ENCODE measurements at regions not wholly inside any gene's neighbourhood (a gene's known extent, or its start where the extent isn't known, plus 50 kb on each side); places are given as distances from the start of the nearest gene placed in this dataset.

DNA sequence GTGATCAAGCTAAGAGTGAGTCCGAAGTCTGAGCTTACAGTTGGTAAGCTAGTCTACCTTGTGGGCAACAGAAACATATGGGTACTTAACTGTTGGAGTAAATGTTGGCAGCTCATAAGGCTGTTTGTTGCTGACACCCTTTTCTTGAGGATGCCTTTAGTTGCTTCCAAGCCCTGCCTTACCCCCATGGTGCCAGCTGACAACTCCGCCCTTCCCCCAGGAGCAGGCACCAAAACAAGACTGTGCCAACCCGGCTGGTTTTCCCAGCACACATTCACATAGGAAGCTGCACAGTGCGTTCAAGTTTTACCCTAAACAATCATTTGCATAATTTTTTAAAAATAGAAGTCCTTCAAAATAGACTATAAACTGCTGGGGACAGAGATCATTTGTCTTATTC lies 150.2 kb upstream of the LMO4 start:
- H3K27ac ChIP-seq (ENCODE audit: low read length), result no peak overlapping the region
- 87% methylated on average over 3 of the region's 4 CpGs for WGBS (ENCODE audit: insufficient coverage)
- DNase-seq, result no peak
- peaks cover 3% of the 10 kb centered on the region for H3K4me1 ChIP-seq (ENCODE audit: control insufficient read depth, insufficient read depth, low read length)
- H3K9me3 ChIP-seq (replicated peaks; ENCODE audit: control insufficient read depth, low read depth, low read length), result no peaks in the 10 kb centered on the region
- no peak overlapping the region for H3K4me3 ChIP-seq (ENCODE audit: low read length)
- no peaks in the 10 kb centered on the region for H3K27me3 ChIP-seq (ENCODE audit: control insufficient read depth, insufficient read depth, low read length)
- no peaks in the 10 kb centered on the region for H3K36me3 ChIP-seq (ENCODE audit: control insufficient read depth, insufficient read depth, low read length)

DNA sequence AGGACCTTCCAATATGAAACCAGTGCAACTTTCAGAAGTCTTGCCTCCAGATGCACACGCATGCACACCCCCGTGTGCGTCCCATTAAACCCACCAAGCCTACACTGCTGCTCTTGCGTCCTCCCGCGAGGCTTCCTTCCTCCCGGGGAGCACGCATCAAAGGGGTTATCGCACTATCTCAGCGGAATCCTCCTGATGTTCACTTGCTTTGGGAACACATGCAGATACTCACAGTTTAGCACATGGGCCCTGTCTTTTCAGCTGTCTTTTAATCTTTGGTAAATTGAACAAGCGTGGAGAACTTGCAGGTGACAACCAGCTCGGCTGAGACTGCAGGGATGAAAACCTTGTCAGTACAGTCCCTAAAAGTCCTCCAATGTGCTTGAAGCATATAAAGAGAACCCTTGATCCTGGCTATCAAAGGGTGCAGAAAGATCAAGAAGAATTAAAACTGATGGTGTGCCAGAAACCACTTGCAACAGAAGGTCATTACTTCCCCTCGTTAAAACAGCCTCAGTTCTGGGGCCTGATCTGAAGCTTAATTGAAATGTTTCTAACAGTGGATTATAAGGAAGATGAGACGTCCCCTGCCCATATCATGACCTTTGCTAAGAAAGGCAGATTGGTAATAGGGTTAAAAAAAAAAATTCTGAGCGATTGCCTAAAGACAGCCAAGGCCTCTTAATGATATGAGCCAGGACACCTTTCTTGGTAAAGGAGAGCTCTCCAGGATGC lies 149.4 kb upstream of the LMO4 start:
- DNase-seq, result no peak

DNA sequence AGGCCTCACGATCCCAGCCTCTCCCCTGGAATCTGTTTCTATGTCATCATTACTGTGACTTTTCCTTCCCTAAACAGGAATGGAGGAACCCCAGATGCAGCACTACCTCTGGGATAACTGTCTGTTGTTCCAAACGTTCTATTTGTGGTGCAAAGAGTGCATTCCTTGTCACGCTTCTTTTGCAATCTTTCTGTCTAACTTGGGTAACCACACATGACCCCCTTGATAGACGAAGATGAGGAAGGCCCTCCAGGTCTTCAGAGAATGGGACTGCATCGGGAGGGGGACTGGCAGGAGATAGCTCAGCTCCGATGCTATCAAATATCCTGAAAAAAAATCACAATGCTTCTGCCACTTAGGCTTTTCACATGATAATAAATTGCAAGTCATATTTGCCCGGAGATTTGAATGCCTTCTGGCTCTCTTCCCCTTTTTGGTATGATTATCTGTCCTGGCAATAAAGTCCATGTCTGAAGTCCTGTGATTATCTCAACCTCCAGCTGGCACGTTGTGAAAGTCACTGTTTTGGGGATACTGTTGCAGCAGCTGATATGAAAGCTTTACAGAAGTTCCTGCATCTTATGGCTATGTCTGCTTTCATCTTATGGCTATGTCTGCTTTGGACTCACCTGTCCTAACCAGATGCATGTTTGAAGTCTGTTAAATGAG lies 148.7 kb upstream of the LMO4 start:
- Histone ChIP-seq H3K4me3 (ENCODE audit: low read length) (no peak overlapping the region), H3K27me3 (ENCODE audit: control insufficient read depth, insufficient read depth, low read length) (no peaks in the 10 kb centered on the region), H3K4me1 (ENCODE audit: control insufficient read depth, insufficient read depth, low read length) (peaks cover 3% of the 10 kb centered on the region), H3K9me3 (replicated peaks; ENCODE audit: control insufficient read depth, low read depth, low read length) (no peaks in the 10 kb centered on the region), H3K36me3 (ENCODE audit: control insufficient read depth, insufficient read depth, low read length) (no peaks in the 10 kb centered on the region), H3K27ac (ENCODE audit: low read length) (no peak overlapping the region)
- WGBS (ENCODE audit: insufficient coverage), result 65% methylated on average over 4 of the region's 8 CpGs
- DNase-seq, result no peak

More for the DNA sequence above, 149.4 kb upstream of the LMO4 start:
- no peak overlapping the region for H3K27ac ChIP-seq (ENCODE audit: low read length)
- WGBS (ENCODE audit: insufficient coverage), result 76% methylated on average over 11 of the region's 15 CpGs
- H3K4me1 ChIP-seq (ENCODE audit: control insufficient read depth, insufficient read depth, low read length), result peaks cover 3% of the 10 kb centered on the region
- H3K36me3 ChIP-seq (ENCODE audit: control insufficient read depth, insufficient read depth, low read length), result no peaks in the 10 kb centered on the region
- no peak overlapping the region for H3K4me3 ChIP-seq (ENCODE audit: low read length)
- H3K9me3 ChIP-seq (replicated peaks; ENCODE audit: control insufficient read depth, low read depth, low read length), result no peaks in the 10 kb centered on the region
- no peaks in the 10 kb centered on the region for H3K27me3 ChIP-seq (ENCODE audit: control insufficient read depth, insufficient read depth, low read length)

DNA sequence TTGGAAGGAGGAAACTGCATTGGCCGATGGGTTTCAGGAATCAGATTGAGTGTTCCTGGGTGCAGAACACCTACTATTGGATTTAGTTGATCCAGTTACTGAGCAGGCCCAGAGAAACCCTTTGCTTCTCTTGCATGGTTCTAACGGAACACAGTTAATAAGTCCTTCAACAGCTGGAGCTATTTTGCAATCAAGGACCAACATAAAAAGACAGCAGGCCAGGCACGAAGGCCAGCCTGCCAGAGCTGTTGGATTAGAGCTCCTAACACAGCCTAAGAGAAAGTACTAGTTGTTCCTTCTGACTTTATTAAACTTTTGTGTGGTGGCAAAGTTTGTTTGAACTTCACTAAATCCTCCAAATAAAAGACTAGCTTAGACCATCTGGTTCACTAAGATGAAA lies 148.0 kb upstream of the LMO4 start:
- no peak overlapping the region for H3K27ac ChIP-seq (ENCODE audit: low read length)
- no peak for DNase-seq
- WGBS (ENCODE audit: insufficient coverage), result 75% methylated on average over 2 of the region's 3 CpGs
- H3K4me1 ChIP-seq (ENCODE audit: control insufficient read depth, insufficient read depth, low read length), result peaks cover 3% of the 10 kb centered on the region
- no peaks in the 10 kb centered on the region for H3K9me3 ChIP-seq (replicated peaks; ENCODE audit: control insufficient read depth, low read depth, low read length)
- no peaks in the 10 kb centered on the region for H3K36me3 ChIP-seq (ENCODE audit: control insufficient read depth, insufficient read depth, low read length)
- no peaks in the 10 kb centered on the region for H3K27me3 ChIP-seq (ENCODE audit: control insufficient read depth, insufficient read depth, low read length)
- H3K4me3 ChIP-seq (ENCODE audit: low read length), result no peak overlapping the region

DNA sequence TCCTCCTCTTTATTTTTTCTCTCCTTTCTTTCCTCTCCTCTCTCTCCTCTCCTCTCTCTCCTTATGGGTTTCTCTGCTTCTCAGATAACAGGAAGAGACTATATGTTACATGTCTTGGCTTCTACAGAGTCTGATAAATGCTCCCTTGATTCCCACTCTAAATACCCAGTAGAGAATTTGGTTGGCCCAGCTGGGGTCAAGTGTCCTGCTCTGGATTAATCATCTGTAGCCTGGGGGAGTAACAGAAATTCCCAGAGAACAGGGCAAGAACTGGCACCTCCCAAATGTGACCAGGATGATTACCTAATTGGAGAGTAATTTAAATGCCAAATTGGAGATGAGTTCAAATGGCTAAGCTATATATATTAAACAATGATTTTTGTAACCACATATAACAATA lies 146.1 kb upstream of the LMO4 start:
- DNase-seq, result no peak
- Histone ChIP-seq H3K9me3 (replicated peaks; ENCODE audit: control insufficient read depth, low read depth, low read length) (no peaks in the 10 kb centered on the region), H3K27ac (ENCODE audit: low read length) (no peak overlapping the region), H3K4me3 (ENCODE audit: low read length) (no peak overlapping the region), H3K36me3 (ENCODE audit: control insufficient read depth, insufficient read depth, low read length) (no peaks in the 10 kb centered on the region), H3K27me3 (ENCODE audit: control insufficient read depth, insufficient read depth, low read length) (no peaks in the 10 kb centered on the region), H3K4me1 (ENCODE audit: control insufficient read depth, insufficient read depth, low read length) (peaks cover 3% of the 10 kb centered on the region)

DNA sequence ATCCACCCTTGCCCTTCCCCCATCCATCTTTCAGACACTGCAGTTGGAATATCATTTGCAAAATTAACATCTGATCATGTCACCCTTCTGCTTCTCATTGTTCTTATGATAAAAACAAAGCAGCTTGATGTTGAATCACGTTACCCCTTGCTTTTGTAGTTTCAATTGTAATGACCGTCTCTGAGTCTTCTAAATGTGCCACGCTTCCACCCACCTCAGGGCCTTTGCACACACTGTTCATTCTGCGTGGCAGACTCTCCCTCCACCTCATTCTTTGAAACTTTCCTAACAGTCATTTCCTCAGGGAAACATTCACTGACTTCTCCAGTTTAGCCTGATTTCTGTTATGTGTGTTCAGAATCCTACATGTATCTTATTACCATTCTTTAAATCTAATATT lies 143.6 kb upstream of the LMO4 start:
- no peaks in the 10 kb centered on the region for H3K27me3 ChIP-seq (ENCODE audit: control insufficient read depth, insufficient read depth, low read length)
- peaks cover 3% of the 10 kb centered on the region for H3K4me1 ChIP-seq (ENCODE audit: control insufficient read depth, insufficient read depth, low read length)
- no peak overlapping the region for H3K4me3 ChIP-seq (ENCODE audit: low read length)
- H3K36me3 ChIP-seq (ENCODE audit: control insufficient read depth, insufficient read depth, low read length), result no peaks in the 10 kb centered on the region
- WGBS (ENCODE audit: insufficient coverage), result 83% methylated on average over 2 of the region's 4 CpGs
- no peak overlapping the region for H3K27ac ChIP-seq (ENCODE audit: low read length)
- DNase-seq, result no peak
- no peaks in the 10 kb centered on the region for H3K9me3 ChIP-seq (replicated peaks; ENCODE audit: control insufficient read depth, low read depth, low read length)

DNA sequence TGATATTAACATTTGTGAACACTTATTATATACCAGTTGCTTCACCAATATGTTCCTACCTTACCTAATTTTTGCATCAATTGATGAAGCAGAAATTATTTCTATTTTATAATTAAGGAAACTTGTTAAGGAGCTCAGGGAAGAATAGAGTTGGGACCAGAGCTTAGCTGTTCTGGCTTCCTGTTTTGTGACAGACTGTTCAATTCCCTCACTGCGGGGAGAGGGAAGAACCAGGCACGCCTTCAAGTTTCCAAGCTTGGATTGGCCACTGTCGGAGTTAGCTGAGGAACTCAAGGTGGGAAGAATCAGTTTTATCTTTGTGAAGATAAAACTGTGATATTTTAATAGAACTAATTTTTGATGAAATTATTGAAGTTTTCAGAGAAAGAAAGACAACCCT lies 142.3 kb upstream of the LMO4 start:
- no peaks in the 10 kb centered on the region for H3K9me3 ChIP-seq (replicated peaks; ENCODE audit: control insufficient read depth, low read depth, low read length)
- H3K4me3 ChIP-seq (ENCODE audit: low read length), result no peak overlapping the region
- H3K36me3 ChIP-seq (ENCODE audit: control insufficient read depth, insufficient read depth, low read length), result no peaks in the 10 kb centered on the region
- H3K27me3 ChIP-seq (ENCODE audit: control insufficient read depth, insufficient read depth, low read length), result no peaks in the 10 kb centered on the region
- no peaks in the 10 kb centered on the region for H3K4me1 ChIP-seq (ENCODE audit: control insufficient read depth, insufficient read depth, low read length)
- H3K27ac ChIP-seq (ENCODE audit: low read length), result no peak overlapping the region
- no peak for DNase-seq
- 63% methylated on average over 1 of the region's 3 CpGs for WGBS (ENCODE audit: insufficient coverage)

DNA sequence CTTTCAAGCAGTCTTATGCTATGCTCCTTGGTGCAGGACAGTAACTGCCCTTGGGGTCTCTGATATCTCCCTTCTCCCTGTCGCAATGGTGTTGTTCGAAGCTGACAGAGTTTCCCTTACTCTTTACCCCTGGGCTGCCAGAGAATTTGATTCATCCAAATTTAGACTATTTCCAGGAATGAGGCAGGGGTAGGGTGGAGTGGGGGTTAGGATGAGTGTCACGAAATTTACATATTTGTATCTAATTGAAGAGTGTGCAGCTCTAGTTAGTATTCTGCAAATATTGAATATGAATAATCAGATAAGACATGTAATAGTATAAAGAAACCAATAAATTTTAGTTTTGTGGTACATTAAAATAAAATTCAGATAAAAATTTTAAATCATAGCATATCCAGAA lies 140.0 kb upstream of the LMO4 start:
- WGBS (ENCODE audit: insufficient coverage), result no CpG with 5 or more reads among the region's 3 CpGs
- H3K9me3 ChIP-seq (replicated peaks; ENCODE audit: control insufficient read depth, low read depth, low read length), result no peaks in the 10 kb centered on the region
- no peak for DNase-seq
- H3K4me1 ChIP-seq (ENCODE audit: control insufficient read depth, insufficient read depth, low read length), result no peaks in the 10 kb centered on the region
- H3K27me3 ChIP-seq (ENCODE audit: control insufficient read depth, insufficient read depth, low read length), result no peaks in the 10 kb centered on the region
- H3K4me3 ChIP-seq (ENCODE audit: low read length), result no peak overlapping the region
- H3K36me3 ChIP-seq (ENCODE audit: control insufficient read depth, insufficient read depth, low read length), result no peaks in the 10 kb centered on the region
- no peak overlapping the region for H3K27ac ChIP-seq (ENCODE audit: low read length)

DNA sequence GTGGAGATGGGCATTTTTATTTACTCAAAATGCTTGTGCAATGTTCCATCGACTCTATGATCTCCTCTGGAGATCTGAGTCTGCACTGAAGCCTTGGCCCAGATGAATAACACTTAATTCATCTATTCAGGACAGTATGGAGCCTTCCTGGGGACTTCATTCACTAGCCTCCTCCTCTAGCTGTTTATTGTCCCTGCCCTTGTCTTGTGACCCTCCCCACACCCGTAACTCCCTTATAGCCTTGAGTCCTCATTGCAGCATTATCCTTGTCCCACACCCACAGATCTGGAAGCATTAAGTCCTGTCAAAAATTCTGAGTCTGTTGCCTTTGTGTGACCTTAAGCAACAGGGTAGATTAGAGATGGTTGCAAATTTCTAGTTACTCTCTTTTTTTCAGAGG lies 138.3 kb upstream of the LMO4 start:
- no peak for DNase-seq
- H3K4me3 ChIP-seq (ENCODE audit: low read length), result no peak overlapping the region
- peaks cover 12% of the 10 kb centered on the region for H3K9me3 ChIP-seq (replicated peaks; ENCODE audit: control insufficient read depth, low read depth, low read length)
- no peaks in the 10 kb centered on the region for H3K4me1 ChIP-seq (ENCODE audit: control insufficient read depth, insufficient read depth, low read length)
- no peaks in the 10 kb centered on the region for H3K27me3 ChIP-seq (ENCODE audit: control insufficient read depth, insufficient read depth, low read length)
- no peak overlapping the region for H3K27ac ChIP-seq (ENCODE audit: low read length)
- 80% methylated on average over 1 of the region's 2 CpGs for WGBS (ENCODE audit: insufficient coverage)
- H3K36me3 ChIP-seq (ENCODE audit: control insufficient read depth, insufficient read depth, low read length), result no peaks in the 10 kb centered on the region

DNA sequence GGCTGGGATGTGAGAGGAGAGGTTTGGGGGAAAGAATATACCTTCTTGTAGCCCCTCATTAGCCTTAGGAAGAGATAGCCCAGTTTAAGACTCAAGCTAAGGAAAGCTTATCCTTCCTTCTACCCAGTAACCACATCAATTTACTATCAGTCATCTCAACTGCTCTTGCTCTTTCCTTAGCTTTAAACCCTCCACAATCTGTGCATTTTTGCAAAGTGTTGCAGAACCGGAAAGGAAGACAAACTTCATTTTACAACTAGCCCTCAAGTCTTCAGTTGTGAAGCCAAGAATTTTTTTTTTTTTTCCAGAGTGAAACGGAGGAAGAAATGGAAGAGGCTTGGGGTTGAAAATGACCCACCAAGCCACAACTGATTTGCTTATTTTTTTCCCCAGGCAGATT lies 137.0 kb upstream of the LMO4 start:
- Histone ChIP-seq H3K4me1 (ENCODE audit: control insufficient read depth, insufficient read depth, low read length) (no peaks in the 10 kb centered on the region), H3K9me3 (replicated peaks; ENCODE audit: control insufficient read depth, low read depth, low read length) (peaks cover 12% of the 10 kb centered on the region), H3K27me3 (ENCODE audit: control insufficient read depth, insufficient read depth, low read length) (no peaks in the 10 kb centered on the region), H3K36me3 (ENCODE audit: control insufficient read depth, insufficient read depth, low read length) (no peaks in the 10 kb centered on the region), H3K27ac (ENCODE audit: low read length) (no peak overlapping the region), H3K4me3 (ENCODE audit: low read length) (no peak overlapping the region)
- WGBS (ENCODE audit: insufficient coverage), result no CpG with 5 or more reads among the region's 2 CpGs
- no peak for DNase-seq

All from muscle of leg (tissue), 3 donors.